ENCODE measurements at regions not wholly inside any gene's neighbourhood (a gene's known extent, or its start where the extent isn't known, plus 50 kb on each side); places are given as distances from the start of the nearest gene placed in this dataset.

GRCh38 chr11:134994431-134994830 is 582.4 kb upstream of the B3GAT1 start:
- TF ChIP-seq CTCF (IDR thresholded peaks at IDR 0.05) (no peak), POLR2A (IDR thresholded peaks at IDR 0.05) (no peak)

Data from heart left ventricle (tissue), 13 donors.